H9 (cell line): ENCODE measurements at regions not wholly inside any gene's neighbourhood (a gene's known extent, or its start where the extent isn't known, plus 50 kb on each side); places are given as distances from the start of the nearest gene placed in this dataset.

ENCODE experiments used
- DNase-seq: peaks from one replicate; pipeline ENCODE4 v3.0.0-alpha.2; 2017
- H2AFZ ChIP-seq: one replicate; pipeline ENCODE4 v1.6.1; 2013; ENCODE audit warnings: mild to moderate bottlenecking, low read length, control low read depth, moderate library complexity
- H2AK5ac ChIP-seq: 2 replicates; pipeline ENCODE4 v1.6.1; 2013; ENCODE audit warnings: low read length, control low read depth, mixed read lengths; ENCODE audit not compliant: insufficient read length
- H2BK120ac ChIP-seq: one replicate; pipeline ENCODE4 v1.6.1; 2013; ENCODE audit warnings: low read depth, mild to moderate bottlenecking, low read length, control low read depth, inconsistent platforms; ENCODE audit not compliant: poor library complexity, severe bottlenecking
- H2BK12ac ChIP-seq: 2 replicates; pipeline ENCODE4 v1.6.1; 2013; ENCODE audit warnings: low read length, control low read depth, mixed read lengths, low read depth; ENCODE audit not compliant: insufficient read length
- H2BK15ac ChIP-seq: 2 replicates; pipeline ENCODE4 v1.6.1; 2013; ENCODE audit warnings: low read depth, low read length, control low read depth
- H2BK20ac ChIP-seq: one replicate; pipeline ENCODE4 v1.6.1; 2013; ENCODE audit warnings: low read depth, mild to moderate bottlenecking, low read length, control low read depth, inconsistent platforms; ENCODE audit not compliant: poor library complexity, severe bottlenecking
- H2BK5ac ChIP-seq: 2 replicates; pipeline ENCODE4 v1.6.1; 2013; ENCODE audit warnings: low read length, control low read depth, mixed read lengths; ENCODE audit not compliant: insufficient read length
- H3K14ac ChIP-seq: 2 replicates; pipeline ENCODE4 v1.6.1; 2013; ENCODE audit warnings: low read length, control low read depth; ENCODE audit not compliant: insufficient read depth
- H3K18ac ChIP-seq: 2 replicates; pipeline ENCODE4 v1.6.1; 2013; ENCODE audit warnings: low read depth, mild to moderate bottlenecking, mixed read lengths, low read length, control low read depth; ENCODE audit not compliant: insufficient read length
- H3K23ac ChIP-seq: 2 replicates; pipeline ENCODE4 v1.6.1; 2013; ENCODE audit warnings: low read length, control low read depth, mixed read lengths, low read depth; ENCODE audit not compliant: insufficient read length
- H3K23me2 ChIP-seq: 2 replicates; pipeline ENCODE4 v1.6.1; 2013; ENCODE audit warnings: low read depth, mild to moderate bottlenecking, mixed read lengths, low read length, control low read depth; ENCODE audit not compliant: insufficient read length, poor library complexity, severe bottlenecking
- H3K27ac ChIP-seq: 2 replicates; pipeline ENCODE4 v1.5.1; 2013; ENCODE audit warnings: low read length, control low read depth, mixed read lengths, low read depth; ENCODE audit not compliant: insufficient read length
- H3K27me3 ChIP-seq: 2 replicates; pipeline ENCODE4 v1.6.1; 2013; ENCODE audit warnings: low read length, control low read depth, inconsistent platforms; ENCODE audit not compliant: insufficient read depth
- H3K4ac ChIP-seq: 2 replicates; pipeline ENCODE4 v1.6.1; 2013; ENCODE audit warnings: low read depth, mild to moderate bottlenecking, control low read depth, inconsistent platforms, low read length, moderate library complexity
- H3K4me1 ChIP-seq: 2 replicates; pipeline ENCODE4 v1.6.1; 2013; ENCODE audit warnings: low read length, control low read depth, inconsistent platforms; ENCODE audit not compliant: insufficient read depth
- H3K4me2 ChIP-seq: 2 replicates; pipeline ENCODE4 v1.6.1; 2013; ENCODE audit warnings: low read length, control low read depth, mixed read lengths; ENCODE audit not compliant: insufficient read length, insufficient read depth
- H3K56ac ChIP-seq: 2 replicates; pipeline ENCODE4 v1.6.1; 2013; ENCODE audit warnings: low read depth, mild to moderate bottlenecking, mixed read lengths, low read length, control low read depth; ENCODE audit not compliant: insufficient read length
- H3K79me1 ChIP-seq: 2 replicates; pipeline ENCODE4 v1.6.1; 2013; ENCODE audit warnings: low read depth, mild to moderate bottlenecking, moderate library complexity, low read length, control low read depth, inconsistent platforms; ENCODE audit not compliant: insufficient read depth, poor library complexity, severe bottlenecking
- H3K79me2 ChIP-seq: 2 replicates; pipeline ENCODE4 v1.6.1; 2013; ENCODE audit warnings: low read length, control low read depth, inconsistent platforms; ENCODE audit not compliant: insufficient read depth
- H3K9ac ChIP-seq: 2 replicates; pipeline ENCODE4 v1.6.1; 2013; ENCODE audit warnings: low read length, control low read depth, mixed read lengths; ENCODE audit not compliant: insufficient read length; ENCODE audit errors: extremely low read depth
- H3K9me3 ChIP-seq: one replicate; pipeline ENCODE4 v1.6.1; 2013; ENCODE audit warnings: low read depth, low read length, inconsistent platforms; ENCODE audit not compliant: control insufficient read depth
- H3T11ph ChIP-seq: one replicate; pipeline ENCODE4 v1.6.1; 2013; ENCODE audit warnings: mild to moderate bottlenecking, low read length, control low read depth, inconsistent platforms
- H4K20me1 ChIP-seq: one replicate; pipeline ENCODE4 v1.6.1; 2013; ENCODE audit not compliant: control insufficient read depth, insufficient read length, insufficient read depth
- H4K5ac ChIP-seq: 2 replicates; pipeline ENCODE4 v1.6.1; 2013; ENCODE audit warnings: low read depth, mild to moderate bottlenecking, mixed read lengths, low read length, control low read depth; ENCODE audit not compliant: insufficient read length
- H4K8ac ChIP-seq: replicated peaks from 2 replicates; pipeline ENCODE4 v1.6.1; 2013; ENCODE audit warnings: low read length, control low read depth, mixed read lengths, low read depth; ENCODE audit not compliant: insufficient read length
- H4K91ac ChIP-seq: 2 replicates; pipeline ENCODE4 v1.6.1; 2013; ENCODE audit warnings: low read depth, mild to moderate bottlenecking, moderate library complexity, mixed read lengths, low read length, control low read depth; ENCODE audit not compliant: insufficient read length
- H3K27ac Mint-ChIP-seq, 3 experiments: 2 replicates in 2 of 3; 3 replicates in 1 of 3; pipeline ENCODE4 v1.8.0; 2020 to 2021; ENCODE audit warnings: mixed read lengths in 3 of 3, mild to moderate bottlenecking in 1 of 3, moderate library complexity in 1 of 3
- H3K27me3 Mint-ChIP-seq: 2 replicates; pipeline ENCODE4 v1.8.0; 2021; ENCODE audit warnings: low read depth, mild to moderate bottlenecking, moderate library complexity, mixed read lengths
- H3K36me3 Mint-ChIP-seq, 3 experiments: 2 replicates in 2 of 3; 3 replicates in 1 of 3; pipeline ENCODE4 v1.8.0; 2020 to 2021; ENCODE audit warnings: low read depth in 3 of 3, mixed read lengths in 3 of 3; ENCODE audit not compliant: insufficient read depth in 1 of 3
- H3K4me1 Mint-ChIP-seq, 2 experiments: 2 replicates each; pipeline ENCODE4 v1.8.0; 2020; ENCODE audit warnings: mixed read lengths in 2 of 2
- H3K4me3 Mint-ChIP-seq, 2 experiments: 2 replicates in 1 of 2; 3 replicates in 1 of 2; pipeline ENCODE4 v1.8.0; 2020 to 2021; ENCODE audit warnings: mild to moderate bottlenecking in 2 of 2, mixed read lengths in 2 of 2, moderate library complexity in 1 of 2
- H3K9me3 Mint-ChIP-seq, 2 experiments: 2 replicates in 1 of 2; 3 replicates in 1 of 2; pipeline ENCODE4 v1.8.0; 2020; ENCODE audit warnings: mild to moderate bottlenecking in 2 of 2, mixed read lengths in 2 of 2, moderate library complexity in 1 of 2
- WGBS: extraction: QIAGEN DNeasy Blood & Tissue Kit; methylation state at CpG from one replicate; pipeline ENCODE4 v1.1.7; 2013; ENCODE audit warnings: missing lambda C conversion rate, low lambda C conversion rate, mixed read lengths; ENCODE audit not compliant: insufficient read length; ENCODE audit errors: extremely low coverage; 5-methylcytosine and 5-hydroxymethylcytosine counted together
- TF ChIP-seq, protein P1 (sequence below): fragments of 200-600 bp; sonication (generic); conservative IDR thresholded peaks from 3 replicates; pipeline ENCODE4 v1.8.0; 2021; ENCODE audit warnings: antibody characterized with exemption, mild to moderate bottlenecking

DNA sequence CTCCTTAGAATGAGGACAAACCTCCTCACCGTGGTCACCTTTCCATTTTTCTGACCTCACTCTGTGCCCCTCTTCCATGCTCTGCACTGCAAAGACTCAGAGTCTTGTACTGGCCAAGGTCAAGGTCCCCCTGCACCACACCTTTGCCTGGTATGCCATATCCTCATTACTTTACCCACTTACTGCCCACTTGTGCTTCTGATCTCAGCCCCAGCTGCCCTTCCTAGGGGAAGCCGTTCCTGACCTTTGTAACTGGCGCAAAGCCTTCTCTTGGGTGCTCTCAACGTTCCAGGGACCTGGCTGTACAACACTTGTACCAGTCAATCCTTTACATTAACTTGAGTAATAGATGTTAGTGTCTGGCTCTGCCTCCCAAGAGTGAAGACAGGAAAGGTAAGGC is 256.0 kb downstream of the SV2B start:
- Histone ChIP-seq H2AFZ (no peak overlapping the region), H3K79me2 (no peaks in the 10 kb centered on the region), H2BK120ac (no peak overlapping the region), H3K14ac (no peak overlapping the region), H3K79me1 (no peaks in the 10 kb centered on the region), H2BK12ac (no peak overlapping the region), H3K23me2 (no peaks in the 10 kb centered on the region), H3K56ac (no peak overlapping the region), H4K8ac (no peak overlapping the region), H2BK20ac (no peak overlapping the region), H3K9me3 (no peaks in the 10 kb centered on the region), H4K20me1 (no peaks in the 10 kb centered on the region), H2BK15ac (no peak overlapping the region), H3K27ac (no peak overlapping the region), H3K4me2 (no peak overlapping the region), H2BK5ac (no peak overlapping the region), H3K27me3 (no peaks in the 10 kb centered on the region), H3K4me1 (no peaks in the 10 kb centered on the region), H3K4ac (no peak overlapping the region), H4K91ac (no peak overlapping the region), H3K18ac (no peak overlapping the region), H3K9ac (no peak overlapping the region), H4K5ac (no peak overlapping the region), H3T11ph (no peak overlapping the region), H3K23ac (no peak overlapping the region), H2AK5ac (no peak overlapping the region)
- Mint-ChIP-seq H3K4me3 (no peak overlapping the region), H3K4me1 (peaks cover 3% of the 10 kb centered on the region in 2 experiments), H3K9me3 (no peaks in the 10 kb centered on the region), H3K27me3 (peaks cover 3% of the 10 kb centered on the region; the same call in 1 of the 2 replicates), H3K36me3 (no peaks in the 10 kb centered on the region), H3K27ac (no peak overlapping the region; a peak in 1 of 7 replicates)
- no peak for DNase-seq
- TF ChIP-seq, protein P1, sequence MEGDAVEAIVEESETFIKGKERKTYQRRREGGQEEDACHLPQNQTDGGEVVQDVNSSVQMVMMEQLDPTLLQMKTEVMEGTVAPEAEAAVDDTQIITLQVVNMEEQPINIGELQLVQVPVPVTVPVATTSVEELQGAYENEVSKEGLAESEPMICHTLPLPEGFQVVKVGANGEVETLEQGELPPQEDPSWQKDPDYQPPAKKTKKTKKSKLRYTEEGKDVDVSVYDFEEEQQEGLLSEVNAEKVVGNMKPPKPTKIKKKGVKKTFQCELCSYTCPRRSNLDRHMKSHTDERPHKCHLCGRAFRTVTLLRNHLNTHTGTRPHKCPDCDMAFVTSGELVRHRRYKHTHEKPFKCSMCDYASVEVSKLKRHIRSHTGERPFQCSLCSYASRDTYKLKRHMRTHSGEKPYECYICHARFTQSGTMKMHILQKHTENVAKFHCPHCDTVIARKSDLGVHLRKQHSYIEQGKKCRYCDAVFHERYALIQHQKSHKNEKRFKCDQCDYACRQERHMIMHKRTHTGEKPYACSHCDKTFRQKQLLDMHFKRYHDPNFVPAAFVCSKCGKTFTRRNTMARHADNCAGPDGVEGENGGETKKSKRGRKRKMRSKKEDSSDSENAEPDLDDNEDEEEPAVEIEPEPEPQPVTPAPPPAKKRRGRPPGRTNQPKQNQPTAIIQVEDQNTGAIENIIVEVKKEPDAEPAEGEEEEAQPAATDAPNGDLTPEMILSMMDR = no peak
- no CpG with 5 or more reads among the region's 4 CpGs for WGBS
